HepG2 (cell line): ENCODE measurements at regions not wholly inside any gene's neighbourhood (a gene's known extent, or its start where the extent isn't known, plus 50 kb on each side); places are given as distances from the start of the nearest gene placed in this dataset.

ENCODE experiments used
- ATAC-seq: fragments of 200-7000 bp; cut with Tn5 transposase; 3 replicates; pipeline ENCODE4 v1.9.1; 2020; ENCODE audit warnings: mild to moderate bottlenecking, moderate library complexity
- BruUV-seq: library from RNA; stranded (reverse); fragments of 400-500 nt; replicated peaks from 2 replicates; lab custom pipeline; 2021; lab: Mats Ljungman, UMichigan
- CTCF ChIA-PET: fragments of 300-600 bp; formaldehyde crosslinking; extraction: SDS; loops from one replicate; lab custom pipeline; 2021; ENCODE audit warnings: low total read pairs, inconsistent platforms, low intra/inter-chr PET ratio; lab: Yijun Ruan, JAX
- POLR2A ChIA-PET: fragments of 350-600 bp; sonication (Branson Sonifier 250); formaldehyde crosslinking; loops from one replicate; lab custom pipeline; 2020; ENCODE audit warnings: antibody characterized with exemption, inconsistent platforms; lab: Yijun Ruan, JAX
- DNase-seq: peaks from one replicate; pipeline ENCODE4 v3.0.0-alpha.2; 2015; ENCODE audit warnings: low spot score
- FAIRE-seq: peaks from 3 replicates; lab custom pipeline; 2011; peaks lifted over from hg19 to GRCh38; lab: Jason Lieb, UNC
- H2AFZ ChIP-seq: one replicate; pipeline ENCODE4 v1.6.1; 2011; ENCODE audit warnings: low read length, inconsistent platforms
- H3K27ac ChIP-seq: fragments of 300-600 bp; 3 replicates; pipeline ENCODE4 v1.8.0; 2011; ENCODE audit warnings: mixed run types, mild to moderate bottlenecking, mixed read lengths, low read length, inconsistent platforms; ENCODE audit not compliant: insufficient read depth; ENCODE audit errors: extremely low read length
- H3K27me3 ChIP-seq, 2 experiments: fragments of 200-600 bp in 1 of 2; 2 replicates in 1 of 2; 3 replicates in 1 of 2; pipeline versions ENCODE4 v1.6.0 to v1.8.0; 2011; ENCODE audit warnings: low read length in 2 of 2, mild to moderate bottlenecking in 2 of 2, moderate library complexity in 2 of 2, inconsistent platforms in 1 of 2; ENCODE audit not compliant: insufficient read depth in 2 of 2, control insufficient read depth in 1 of 2
- H3K36me3 ChIP-seq, 2 experiments: fragments of 200-600 bp in 1 of 2; replicated peaks in 1 of 2; 2 replicates in 1 of 2; 3 replicates in 1 of 2; pipeline versions ENCODE4 v1.5.1 to v1.8.0; 2011; ENCODE audit warnings: low read length in 2 of 2, inconsistent platforms in 1 of 2; ENCODE audit not compliant: insufficient read depth in 2 of 2, control insufficient read depth in 1 of 2
- H3K4me1 ChIP-seq: 2 replicates; pipeline ENCODE4 v1.5.1; 2012; ENCODE audit warnings: low read length, inconsistent platforms; ENCODE audit not compliant: insufficient read depth
- H3K4me2 ChIP-seq: 2 replicates; pipeline ENCODE4 v1.6.0; 2011; ENCODE audit warnings: low read depth, low read length, inconsistent platforms
- H3K4me3 ChIP-seq, 3 experiments: fragments of 200-600 bp in 1 of 3; sonication (generic), shearing (Covaris generic) in 1 of 3; replicated peaks in 1 of 3; 2 replicates each; pipeline ENCODE4 v1.5.1; 2011 to 2016; ENCODE audit warnings: low read length in 3 of 3, inconsistent platforms in 2 of 3, low read depth in 2 of 3, mild to moderate bottlenecking in 2 of 3, control low read depth in 1 of 3, mixed read lengths in 1 of 3; ENCODE audit not compliant: insufficient read depth in 1 of 3
- H3K79me2 ChIP-seq: one replicate; pipeline ENCODE4 v1.6.1; 2011; ENCODE audit warnings: low read length, inconsistent platforms; ENCODE audit not compliant: insufficient read depth
- H3K9ac ChIP-seq: 2 replicates; pipeline ENCODE4 v1.6.0; 2011; ENCODE audit warnings: mild to moderate bottlenecking, low read depth, low read length, inconsistent platforms; ENCODE audit not compliant: insufficient read depth
- H3K9me3 ChIP-seq: 2 replicates; pipeline ENCODE4 v1.5.1; 2012; ENCODE audit warnings: mild to moderate bottlenecking, low read length
- H4K20me1 ChIP-seq: 2 replicates; pipeline ENCODE4 v1.6.0; 2011; ENCODE audit warnings: inconsistent platforms, mild to moderate bottlenecking, low read length, moderate library complexity; ENCODE audit not compliant: insufficient read depth
- ATM ChIP-seq: fragments of 450-650 bp; IDR thresholded peaks from 2 replicates; pipeline ENCODE4 v1.7.1; 2017; ENCODE audit warnings: mild to moderate bottlenecking, borderline replicate concordance
- CHCHD3 ChIP-seq: sonication (generic); formaldehyde crosslinking; IDR thresholded peaks from 2 replicates; pipeline ENCODE4 v1.8.0; 2022; ENCODE audit warnings: mild to moderate bottlenecking, missing genetic modification reagents, moderate library complexity
- FOSL1 ChIP-seq: sonication (generic); formaldehyde crosslinking; IDR thresholded peaks from 2 replicates; pipeline ENCODE4 v1.9.0; 2021; ENCODE audit warnings: missing genetic modification reagents, borderline replicate concordance
- JUND ChIP-seq: sonication (generic); formaldehyde crosslinking; IDR thresholded peaks from 2 replicates; pipeline ENCODE4 v1.8.0; 2022; ENCODE audit warnings: mild to moderate bottlenecking, missing genetic modification reagents
- POGZ ChIP-seq: sonication (generic); formaldehyde crosslinking; IDR thresholded peaks from 2 replicates; pipeline ENCODE4 v1.4.0; 2020; ENCODE audit warnings: mild to moderate bottlenecking, missing genetic modification reagents
- POLR2G ChIP-seq: fragments of 200-400 bp; formaldehyde crosslinking; IDR thresholded peaks from 2 replicates; pipeline ENCODE4 v1.6.1; 2018; ENCODE audit warnings: mild to moderate bottlenecking, low read depth, low read length, moderate library complexity
- SP140L ChIP-seq: sonication (generic); formaldehyde crosslinking; IDR thresholded peaks from 2 replicates; pipeline ENCODE4 v1.4.0; 2020; ENCODE audit warnings: missing genetic modification reagents, borderline replicate concordance
- ZC3H13 ChIP-seq: sonication (generic); formaldehyde crosslinking; IDR thresholded peaks from 2 replicates; pipeline ENCODE4 v1.8.1; 2023; ENCODE audit warnings: mild to moderate bottlenecking, missing genetic modification reagents, moderate library complexity
- ZKSCAN5 ChIP-seq: sonication (generic); formaldehyde crosslinking; IDR thresholded peaks from 2 replicates; pipeline ENCODE4 v1.5.1; 2020; ENCODE audit warnings: mild to moderate bottlenecking, missing genetic modification reagents
- ZNF282 ChIP-seq: fragments of 450-650 bp; IDR thresholded peaks from 2 replicates; pipeline ENCODE4 v1.6.1; 2018; ENCODE audit not compliant: partially characterized antibody
- ZNF747 ChIP-seq: sonication (generic); formaldehyde crosslinking; IDR thresholded peaks from 2 replicates; pipeline ENCODE4 v1.8.1; 2023; ENCODE audit warnings: missing genetic modification reagents, mild to moderate bottlenecking, borderline replicate concordance
- WGBS: methylation state at CpG from one replicate; pipeline ENCODE4 v1.1.6; 2017; ENCODE audit warnings: low lambda C conversion rate; 5-methylcytosine and 5-hydroxymethylcytosine counted together
- in situ Hi-C: cut with HindIII; loops from 2 replicates; pipeline ENCODE4 v1.10.0; 2017; ENCODE audit warnings: low pct_unique_long_range_greater_than_20kb; ENCODE audit not compliant: extremely low pct_ligation_motif_present
- intact Hi-C: fragments of 100-400 bp; cut with micrococcal nuclease; formaldehyde crosslinking; loops from one replicate; pipeline ENCODE4 v1.10.0; 2022; ENCODE audit not compliant: unreplicated experiment
- TF ChIP-seq, protein P1 (sequence below): sonication (generic); formaldehyde crosslinking; IDR thresholded peaks from 2 replicates; pipeline ENCODE4 v1.4.0; 2020; ENCODE audit warnings: missing genetic modification reagents, borderline replicate concordance
- TF ChIP-seq, protein P2 (sequence below): sonication (generic); formaldehyde crosslinking; IDR thresholded peaks from 2 replicates; pipeline ENCODE4 v1.4.0; 2020; ENCODE audit warnings: low read depth, mild to moderate bottlenecking, missing genetic modification reagents

DNA sequence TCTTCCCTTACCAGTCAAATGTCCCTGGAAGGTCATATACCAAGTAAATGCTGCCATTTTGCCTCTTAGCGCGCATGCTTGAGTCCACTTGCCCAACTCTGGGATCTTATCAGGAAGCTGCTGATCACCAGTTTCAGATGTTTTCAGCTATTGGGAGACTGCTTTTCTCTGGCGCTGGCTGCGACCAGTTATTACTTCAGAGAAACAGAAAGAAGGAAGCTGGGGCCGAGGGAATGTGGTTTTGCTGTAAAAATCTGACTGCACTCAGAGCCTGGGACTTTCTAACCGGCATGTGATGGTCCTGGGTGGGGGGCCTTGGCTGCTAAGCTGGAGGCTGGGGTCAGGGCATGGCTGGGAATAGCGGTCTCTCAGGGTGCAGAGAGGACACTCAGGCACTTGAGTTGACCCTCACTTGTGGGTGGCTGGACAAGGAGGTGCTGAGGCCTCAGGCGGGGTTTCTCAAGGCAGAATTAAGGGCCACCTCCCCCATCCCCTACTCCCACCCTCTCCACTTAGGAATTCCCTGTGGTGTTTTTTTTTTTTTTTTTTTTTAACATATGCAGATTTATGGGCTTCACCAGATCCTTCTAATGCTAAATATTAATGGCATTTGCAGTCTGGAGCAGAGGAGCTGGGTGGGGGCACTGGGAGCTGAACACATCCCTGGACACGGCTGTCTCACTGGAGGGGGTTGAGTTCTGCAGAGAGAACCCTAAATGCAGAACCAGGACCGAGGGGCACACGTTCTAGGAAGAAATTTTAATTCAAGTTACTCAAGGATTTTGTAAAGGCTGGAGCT is 145.8 kb downstream of the CYLD start:
- intact Hi-C loops = no loop called here
- POLR2A ChIA-PET = no interaction called here
- no peak for ATAC-seq

DNA sequence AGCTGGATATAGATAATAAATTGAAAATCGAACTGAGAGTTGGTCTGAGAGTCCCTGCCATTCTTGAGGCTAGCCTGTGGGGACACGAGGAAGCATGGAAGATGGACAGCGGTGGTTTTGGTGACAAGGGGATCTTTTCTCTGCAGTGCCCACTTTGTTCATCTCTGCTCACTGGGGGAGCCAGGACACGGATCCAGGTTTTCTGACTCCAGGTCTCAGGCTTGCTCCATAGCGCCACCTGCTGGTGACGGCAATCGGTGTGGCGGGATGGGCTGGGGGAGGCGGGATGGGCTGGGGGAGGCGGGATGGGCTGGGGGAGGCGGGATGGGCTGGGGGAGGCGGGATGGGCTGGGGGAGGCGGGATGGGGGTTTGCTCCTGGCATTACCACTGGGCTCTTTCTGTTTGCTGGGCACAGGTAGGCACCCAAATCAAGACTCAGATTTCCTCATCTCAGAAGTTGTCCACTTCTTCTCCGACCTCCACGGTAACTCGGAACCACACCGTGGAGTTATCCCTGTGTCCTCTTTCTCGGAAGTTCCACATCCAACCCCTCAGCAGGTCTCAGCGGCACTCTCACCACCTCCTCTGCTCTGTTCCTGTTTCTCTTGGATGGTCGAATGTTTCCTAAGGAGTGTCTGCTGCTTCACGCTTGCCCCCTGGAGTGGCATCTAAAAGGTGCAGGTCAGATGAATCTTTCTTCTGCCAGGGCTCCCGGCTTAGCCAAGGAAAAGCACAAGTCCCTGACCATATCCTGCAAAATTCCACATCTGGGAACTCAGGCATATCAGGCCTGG is 142.4 kb downstream of the CYLD start:
- Histone ChIP-seq H3K4me2 (no peak overlapping the region), H4K20me1 (no peaks in the 10 kb centered on the region), H3K4me1 (no peaks in the 10 kb centered on the region), H3K9ac (no peak overlapping the region), H3K27me3 (peaks cover 0 to 7% of the 10 kb centered on the region in 2 experiments; a peak in 4 of 5 replicates), H3K36me3 (no peaks in the 10 kb centered on the region), H3K9me3 (no peaks in the 10 kb centered on the region), H2AFZ (no peak overlapping the region), H3K27ac (no peak overlapping the region), H3K4me3 (no peak overlapping the region), H3K79me2 (no peaks in the 10 kb centered on the region)
- peak; percentile 84 for ATAC-seq
- WGBS = 35% methylated on average over 19 of the region's 22 CpGs
- in situ Hi-C loops (loop anchor here (25.0 kb wide), 1 partner anchor 878 kb away; no protein-coding TSS in a partner anchor), intact Hi-C loops (loop anchor here (1.0 to 5.0 kb wide), 2 partner anchors 42 to 63 kb away; no protein-coding TSS in a partner anchor)
- no TSS peak for BruUV-seq
- FAIRE-seq = no peak
- ChIA-PET POLR2A (no interaction called here), CTCF (interaction anchor here (0.8 to 1.3 kb wide), 2 partner anchors 63 to 878 kb away, joined by 3 to 5 read pairs; no protein-coding TSS in a partner anchor)
- DNase-seq = peak; percentile 30
- TF ChIP-seq SP140L (CRISPR knock-in tag) = no peak
- no peak for TF ChIP-seq ZNF747 (CRISPR knock-in tag)
- no peak for TF ChIP-seq ZKSCAN5 (CRISPR knock-in tag)
- no peak for TF ChIP-seq ATM
- no peak for TF ChIP-seq FOSL1 (CRISPR knock-in tag)
- no peak for TF ChIP-seq ZC3H13 (CRISPR knock-in tag)
- TF ChIP-seq ZNF282 = no peak
- no peak for TF ChIP-seq CHCHD3 (CRISPR knock-in tag)
- TF ChIP-seq, protein P1, sequence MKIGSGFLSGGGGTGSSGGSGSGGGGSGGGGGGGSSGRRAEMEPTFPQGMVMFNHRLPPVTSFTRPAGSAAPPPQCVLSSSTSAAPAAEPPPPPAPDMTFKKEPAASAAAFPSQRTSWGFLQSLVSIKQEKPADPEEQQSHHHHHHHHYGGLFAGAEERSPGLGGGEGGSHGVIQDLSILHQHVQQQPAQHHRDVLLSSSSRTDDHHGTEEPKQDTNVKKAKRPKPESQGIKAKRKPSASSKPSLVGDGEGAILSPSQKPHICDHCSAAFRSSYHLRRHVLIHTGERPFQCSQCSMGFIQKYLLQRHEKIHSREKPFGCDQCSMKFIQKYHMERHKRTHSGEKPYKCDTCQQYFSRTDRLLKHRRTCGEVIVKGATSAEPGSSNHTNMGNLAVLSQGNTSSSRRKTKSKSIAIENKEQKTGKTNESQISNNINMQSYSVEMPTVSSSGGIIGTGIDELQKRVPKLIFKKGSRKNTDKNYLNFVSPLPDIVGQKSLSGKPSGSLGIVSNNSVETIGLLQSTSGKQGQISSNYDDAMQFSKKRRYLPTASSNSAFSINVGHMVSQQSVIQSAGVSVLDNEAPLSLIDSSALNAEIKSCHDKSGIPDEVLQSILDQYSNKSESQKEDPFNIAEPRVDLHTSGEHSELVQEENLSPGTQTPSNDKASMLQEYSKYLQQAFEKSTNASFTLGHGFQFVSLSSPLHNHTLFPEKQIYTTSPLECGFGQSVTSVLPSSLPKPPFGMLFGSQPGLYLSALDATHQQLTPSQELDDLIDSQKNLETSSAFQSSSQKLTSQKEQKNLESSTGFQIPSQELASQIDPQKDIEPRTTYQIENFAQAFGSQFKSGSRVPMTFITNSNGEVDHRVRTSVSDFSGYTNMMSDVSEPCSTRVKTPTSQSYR = no peak
- TF ChIP-seq, protein P2, sequence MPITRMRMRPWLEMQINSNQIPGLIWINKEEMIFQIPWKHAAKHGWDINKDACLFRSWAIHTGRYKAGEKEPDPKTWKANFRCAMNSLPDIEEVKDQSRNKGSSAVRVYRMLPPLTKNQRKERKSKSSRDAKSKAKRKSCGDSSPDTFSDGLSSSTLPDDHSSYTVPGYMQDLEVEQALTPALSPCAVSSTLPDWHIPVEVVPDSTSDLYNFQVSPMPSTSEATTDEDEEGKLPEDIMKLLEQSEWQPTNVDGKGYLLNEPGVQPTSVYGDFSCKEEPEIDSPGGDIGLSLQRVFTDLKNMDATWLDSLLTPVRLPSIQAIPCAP (CRISPR knock-in tag) = no peak
- no peak for TF ChIP-seq POLR2G

More for the DNA sequence above, 145.8 kb downstream of the CYLD start:
- Histone ChIP-seq H3K27me3 (peaks cover 0 to 7% of the 10 kb centered on the region in 2 experiments; a peak in 3 of 5 replicates), H2AFZ (no peak overlapping the region), H3K4me1 (no peaks in the 10 kb centered on the region), H4K20me1 (no peaks in the 10 kb centered on the region), H3K36me3 (no peaks in the 10 kb centered on the region), H3K27ac (no peak overlapping the region), H3K4me2 (no peak overlapping the region), H3K4me3 (no peak overlapping the region), H3K9me3 (no peaks in the 10 kb centered on the region), H3K79me2 (no peaks in the 10 kb centered on the region), H3K9ac (no peak overlapping the region)
- CTCF ChIA-PET = no interaction called here
- 40% methylated on average over 10 of the region's 11 CpGs for WGBS
- DNase-seq (no peak), FAIRE-seq (no peak)
- no TSS peak for BruUV-seq
- TF ChIP-seq JUND (CRISPR knock-in tag) = no peak
- TF ChIP-seq POGZ (CRISPR knock-in tag) = no peak
- in situ Hi-C loops = loop anchor here (25.0 kb wide), 1 partner anchor 875 kb away; no protein-coding TSS in a partner anchor
